Uterus (tissue), 3 donors: ENCODE measurements at regions not wholly inside any gene's neighbourhood (a gene's known extent, or its start where the extent isn't known, plus 50 kb on each side); places are given as distances from the start of the nearest gene placed in this dataset.

ENCODE experiments used
- DNase-seq, 2 donors: peaks; one replicate each; pipeline ENCODE4 v3.0.0-alpha.2; 2019 to 2020
- H3K27ac ChIP-seq, 2 donors: fragments of 200-600 bp; sonication (generic); 1 replicate in 1 of 2; 2 replicates in 1 of 2; pipeline ENCODE4 v1.5.1; 2016 to 2018
- H3K27me3 ChIP-seq, 2 donors: fragments of 200-600 bp; sonication (generic); one replicate each; pipeline ENCODE4 v1.5.1; 2018 to 2019; ENCODE audit warnings: control low read depth in 1 of 2
- H3K36me3 ChIP-seq, 2 donors: fragments of 200-600 bp; sonication (generic); one replicate each; pipeline ENCODE4 v1.5.1; 2019; ENCODE audit warnings: control low read depth in 1 of 2
- H3K4me1 ChIP-seq, 2 donors: fragments of 200-600 bp; sonication (generic); one replicate each; pipeline ENCODE4 v1.5.1; 2018 to 2019; ENCODE audit warnings: control low read depth in 1 of 2
- H3K4me3 ChIP-seq, 2 donors: fragments of 200-600 bp; sonication (generic); 1 replicate in 1 of 2; 2 replicates in 1 of 2; pipeline ENCODE4 v1.5.1; 2018 to 2019; ENCODE audit warnings: mild to moderate bottlenecking in 1 of 2
- H3K9me3 ChIP-seq, 2 donors: fragments of 200-600 bp; sonication (generic); one replicate each; pipeline ENCODE4 v1.5.1; 2019; ENCODE audit warnings: control low read depth in 1 of 2
- CTCF ChIP-seq, 4 experiments: fragments of 200-600 bp in 2 of 4; fragments of 450-650 bp in 2 of 4; sonication (generic) in 2 of 4; IDR thresholded peaks; one replicate each; pipeline ENCODE4 v1.5.1; 2016 to 2019; ENCODE audit warnings: antibody characterized with exemption in 4 of 4, mild to moderate bottlenecking in 2 of 4, moderate library complexity in 1 of 4
- POLR2A ChIP-seq, 2 donors: fragments of 450-650 bp; IDR thresholded peaks; one replicate each; pipeline ENCODE4 v1.6.1; 2016; ENCODE audit warnings: antibody characterized with exemption in 2 of 2, mild to moderate bottlenecking in 1 of 2, moderate library complexity in 1 of 2
- intact Hi-C: fragments of 100-400 bp; cut with DNase I; formaldehyde crosslinking; loops from one replicate; pipeline ENCODE4 v1.15.1; 2023; ENCODE audit warnings: low total_unique reads
- donor health status: DM: yes; HTN: yes; CAD: no.

- Histone ChIP-seq H3K27me3 (no peaks in the 10 kb centered on the region), H3K4me1 (no peaks in the 10 kb centered on the region), H3K9me3 (no peaks in the 10 kb centered on the region), H3K27ac (no peak overlapping the region), H3K36me3 (no peaks in the 10 kb centered on the region), H3K4me3 (no peak overlapping the region)
- intact Hi-C loops, result no loop called here
- TF ChIP-seq CTCF (IDR thresholded peaks at IDR 0.05), result no peak
- no peak for TF ChIP-seq POLR2A (IDR thresholded peaks at IDR 0.05)
- DNase-seq, result no peak
These were observed 480.6 kb downstream of the IPMK start for GRCh38 chr10:57786850-57787750.

GRCh38 chr10:57786331-57786730, 481.4 kb downstream of the IPMK start:
- Histone ChIP-seq H3K4me1 (no peaks in the 10 kb centered on the region), H3K27me3 (no peaks in the 10 kb centered on the region), H3K9me3 (no peaks in the 10 kb centered on the region), H3K27ac (no peak overlapping the region), H3K4me3 (no peak overlapping the region), H3K36me3 (no peaks in the 10 kb centered on the region)
- no peak for DNase-seq
- TF ChIP-seq POLR2A (IDR thresholded peaks at IDR 0.05) (no peak), CTCF (IDR thresholded peaks at IDR 0.05) (no peak)
- intact Hi-C loops, result no loop called here

- Histone ChIP-seq H3K9me3 (no peaks in the 10 kb centered on the region), H3K4me3 (no peak overlapping the region), H3K36me3 (no peaks in the 10 kb centered on the region), H3K4me1 (no peaks in the 10 kb centered on the region), H3K27ac (no peak overlapping the region), H3K27me3 (no peaks in the 10 kb centered on the region)
- intact Hi-C loops, result no loop called here
- DNase-seq, result no peak
- no peak for TF ChIP-seq POLR2A (IDR thresholded peaks at IDR 0.05)
These were observed 482.1 kb downstream of the IPMK start for GRCh38 chr10:57785546-57785945.

- intact Hi-C loops, result no loop called here
- no peak for DNase-seq
- H3K27ac ChIP-seq, result no peak overlapping the region
- no peaks in the 10 kb centered on the region for H3K27me3 ChIP-seq
- TF ChIP-seq POLR2A (IDR thresholded peaks at IDR 0.05) (no peak), CTCF (IDR thresholded peaks at IDR 0.05) (no peak)
- no peaks in the 10 kb centered on the region for H3K36me3 ChIP-seq
- no peaks in the 10 kb centered on the region for H3K9me3 ChIP-seq
- H3K4me1 ChIP-seq, result no peaks in the 10 kb centered on the region
- H3K4me3 ChIP-seq, result no peak overlapping the region
These were observed 482.6 kb downstream of the IPMK start for GRCh38 chr10:57785068-57785467.

- intact Hi-C loops, result no loop called here
- Histone ChIP-seq H3K4me1 (no peaks in the 10 kb centered on the region), H3K4me3 (no peak overlapping the region), H3K9me3 (no peaks in the 10 kb centered on the region), H3K27ac (no peak overlapping the region), H3K36me3 (no peaks in the 10 kb centered on the region), H3K27me3 (no peaks in the 10 kb centered on the region)
- DNase-seq, result no peak
- TF ChIP-seq CTCF (IDR thresholded peaks at IDR 0.05) (no peak), POLR2A (IDR thresholded peaks at IDR 0.05) (no peak)
These were observed 490.8 kb downstream of the IPMK start for GRCh38 chr10:57776688-57777432.
